ENCODE measurements at regions not wholly inside any gene's neighbourhood (a gene's known extent, or its start where the extent isn't known, plus 50 kb on each side); places are given as distances from the start of the nearest gene placed in this dataset.

GRCh38 chr10:43970018-43970698, 321.5 kb upstream of the ZNF32 start:
- TF ChIP-seq CTCF (IDR thresholded peaks at IDR 0.05) = no peak
- TF ChIP-seq, protein P1, sequence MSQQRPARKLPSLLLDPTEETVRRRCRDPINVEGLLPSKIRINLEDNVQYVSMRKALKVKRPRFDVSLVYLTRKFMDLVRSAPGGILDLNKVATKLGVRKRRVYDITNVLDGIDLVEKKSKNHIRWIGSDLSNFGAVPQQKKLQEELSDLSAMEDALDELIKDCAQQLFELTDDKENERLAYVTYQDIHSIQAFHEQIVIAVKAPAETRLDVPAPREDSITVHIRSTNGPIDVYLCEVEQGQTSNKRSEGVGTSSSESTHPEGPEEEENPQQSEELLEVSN (IDR thresholded peaks at IDR 0.05; ENCODE audit: borderline replicate concordance, low read depth) = no peak
